ENCODE measurements at regions not wholly inside any gene's neighbourhood (a gene's known extent, or its start where the extent isn't known, plus 50 kb on each side); places are given as distances from the start of the nearest gene placed in this dataset.

DNA sequence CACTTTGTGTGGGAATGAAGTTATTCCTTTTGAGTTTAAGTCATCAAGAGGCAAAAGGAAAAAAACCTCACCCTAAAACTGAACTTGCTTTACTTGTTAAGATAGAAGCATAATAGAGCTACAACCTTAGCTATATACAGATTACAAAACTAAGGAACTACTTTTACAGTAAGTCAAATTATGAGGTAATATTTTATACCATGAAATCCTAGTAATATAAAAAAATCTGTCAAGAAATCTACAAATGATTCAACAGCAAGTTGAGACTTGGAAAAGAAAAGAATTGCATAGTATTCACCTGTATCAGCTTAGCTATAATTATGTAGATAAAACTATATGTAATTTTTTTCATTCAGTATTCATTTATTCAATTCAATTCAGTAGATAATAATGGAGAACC, 335.3 kb downstream of the KLF5 start:
- DNase-seq (ENCODE audit: low read depth): no peak

- no peak for DNase-seq (ENCODE audit: low read depth)
These were observed 331.3 kb downstream of the KLF5 start for GRCh38 chr13:73390100-73390499.

DNA sequence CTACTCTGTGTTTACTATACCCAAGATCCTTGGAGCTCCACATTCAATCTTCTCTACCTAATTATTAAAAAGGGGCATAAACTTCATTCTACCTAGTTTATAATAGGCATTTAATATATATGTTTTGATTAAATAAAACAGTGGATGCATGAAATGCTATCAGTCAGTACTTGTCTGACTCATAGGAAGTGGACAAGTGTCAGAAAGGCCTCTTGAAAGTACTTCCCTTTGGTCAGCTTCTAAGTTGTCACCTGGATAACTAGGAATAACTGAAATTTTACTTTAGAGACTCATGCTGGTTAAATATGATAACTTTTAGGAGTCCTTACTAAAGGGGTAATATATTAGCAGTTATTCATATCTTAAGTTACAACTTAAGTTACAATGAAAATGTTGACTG, 329.8 kb downstream of the KLF5 start:
- DNase-seq (ENCODE audit: low read depth): no peak

GRCh38 chr13:73387318-73387717, 328.5 kb downstream of the KLF5 start:
- no peak for DNase-seq (ENCODE audit: low read depth)

DNA sequence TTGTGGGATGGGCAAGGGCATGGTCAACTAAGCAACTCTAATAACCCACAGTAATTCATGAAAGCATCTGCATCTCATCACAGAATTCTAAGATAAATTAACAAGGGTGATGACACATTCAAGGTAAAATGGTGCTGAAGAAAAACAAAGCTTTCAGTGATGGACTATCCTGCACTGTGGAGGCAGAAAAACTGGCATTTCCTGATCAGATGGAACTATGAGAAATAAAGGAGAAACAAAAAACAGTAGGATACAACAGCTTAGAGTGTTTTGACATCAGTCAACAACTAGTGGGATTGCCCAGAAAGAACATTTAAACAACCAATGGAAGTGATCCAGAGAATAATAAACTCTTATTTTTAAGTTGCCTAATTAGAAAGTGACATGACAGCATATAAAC, 327.0 kb downstream of the KLF5 start:
- no peak for DNase-seq (ENCODE audit: low read depth)

- DNase-seq (ENCODE audit: low read depth): no peak
These were observed 314.1 kb downstream of the KLF5 start for GRCh38 chr13:73372666-73373627.

DNA sequence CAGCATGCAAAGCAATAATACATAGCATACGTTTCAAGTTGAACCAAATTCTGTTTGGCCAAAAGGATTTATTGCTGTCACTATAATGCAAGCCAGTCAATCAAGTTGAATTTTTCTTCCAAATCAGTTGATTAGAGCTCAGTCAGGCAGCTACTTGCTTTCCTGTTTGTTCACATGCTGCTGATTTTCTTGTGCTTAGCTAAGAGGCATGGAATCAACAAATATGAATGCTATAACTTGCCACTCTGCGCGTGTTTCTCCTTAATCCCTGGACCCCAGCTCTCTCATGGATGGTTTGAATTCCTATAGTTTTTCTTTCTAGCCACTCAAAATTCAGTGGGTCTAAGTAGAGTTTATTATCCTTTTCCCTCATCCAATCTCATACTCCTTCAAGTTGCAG, 311.3 kb downstream of the KLF5 start:
- DNase-seq (ENCODE audit: low read depth): no peak

GRCh38 chr13:73369095-73369494, 310.3 kb downstream of the KLF5 start:
- no peak for DNase-seq (ENCODE audit: low read depth)

DNA sequence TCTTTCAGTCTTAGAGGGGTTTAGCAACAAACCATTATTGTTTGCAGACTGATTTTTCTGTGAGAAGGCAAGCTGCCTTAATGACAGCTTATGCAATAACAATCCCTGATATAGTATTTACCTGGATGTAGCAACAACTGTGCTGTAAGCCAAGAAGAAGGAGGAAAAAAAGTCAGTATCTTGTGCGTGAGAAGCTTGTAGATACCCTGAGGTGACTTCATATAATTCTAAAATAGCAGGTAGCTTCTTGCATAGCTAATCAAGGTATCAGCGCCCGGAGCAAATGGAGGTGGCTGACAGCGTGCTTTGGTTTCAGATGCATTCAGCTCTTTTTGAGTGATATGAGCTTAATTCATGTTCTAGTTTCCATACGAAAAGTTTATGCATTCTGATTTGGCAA, 309.8 kb downstream of the KLF5 start:
- no peak for DNase-seq (ENCODE audit: low read depth)

- no peak for DNase-seq (ENCODE audit: low read depth)
These were observed 309.1 kb downstream of the KLF5 start for GRCh38 chr13:73367886-73368285.

GRCh38 chr13:73366241-73366640, 307.4 kb downstream of the KLF5 start:
- no peak for DNase-seq (ENCODE audit: low read depth)

DNA sequence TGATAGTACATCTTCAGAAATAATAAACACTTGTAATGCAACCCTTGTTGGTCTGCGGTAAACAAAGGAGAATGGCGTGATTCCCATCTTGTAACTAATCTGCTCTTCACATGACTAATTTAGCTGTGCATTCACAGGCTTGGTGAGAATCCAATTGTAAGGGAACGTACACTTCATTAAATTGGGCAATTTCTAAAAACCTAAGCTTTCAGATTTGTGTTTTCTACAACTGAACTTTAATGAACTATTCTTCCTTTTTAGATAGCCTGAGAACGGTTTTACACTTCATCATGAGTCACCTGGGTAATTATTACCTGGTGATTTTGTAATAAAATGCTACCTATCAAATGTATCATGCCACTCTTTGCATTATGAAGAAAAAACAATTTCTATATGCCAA, 306.9 kb downstream of the KLF5 start:
- peak; percentile 2 for DNase-seq (ENCODE audit: low read depth)

DNA sequence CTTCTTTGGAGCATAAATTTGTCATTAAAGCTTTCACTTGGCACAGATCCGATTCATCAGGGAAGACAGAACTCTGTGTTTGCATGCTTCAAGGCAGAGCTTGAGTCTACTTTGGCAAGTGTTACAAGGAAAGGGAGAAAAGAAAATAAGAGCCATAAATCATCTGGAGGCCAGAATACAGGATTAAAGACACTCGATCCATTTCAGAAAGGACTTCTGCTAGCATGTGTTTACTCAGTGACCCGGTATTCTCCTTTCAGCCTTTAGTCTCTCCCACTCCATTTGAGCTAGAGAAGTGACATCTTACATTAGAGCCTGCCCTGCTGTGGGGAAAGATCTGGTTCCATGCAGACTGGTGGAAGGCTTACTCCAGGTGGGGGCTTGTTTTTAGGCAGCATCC, 306.4 kb downstream of the KLF5 start:
- DNase-seq (ENCODE audit: low read depth): no peak

DNA sequence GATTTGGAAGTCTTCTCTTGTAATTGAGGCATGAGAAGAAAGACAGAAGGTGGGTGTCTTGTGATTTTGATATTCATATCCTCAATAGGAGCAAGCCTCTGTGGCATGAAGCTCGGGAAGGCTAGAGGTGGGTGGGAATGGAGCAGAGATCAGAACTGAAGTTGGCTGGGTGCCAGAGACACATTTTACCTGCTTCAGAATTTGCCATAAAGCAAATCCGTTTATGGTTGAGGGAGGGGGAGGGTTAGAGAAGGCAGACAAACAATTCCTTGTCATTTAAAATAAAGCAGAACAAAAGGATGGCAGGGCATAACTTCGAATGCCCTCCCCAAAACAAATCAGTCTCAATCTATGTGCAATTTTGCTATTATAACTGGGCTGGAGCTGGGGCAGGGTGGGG, 305.9 kb downstream of the KLF5 start:
- no peak for DNase-seq (ENCODE audit: low read depth)

- DNase-seq (ENCODE audit: low read depth): no peak
These were observed 299.8 kb downstream of the KLF5 start for GRCh38 chr13:73358606-73359095.

GRCh38 chr13:73355134-73355533, 296.3 kb downstream of the KLF5 start:
- no peak for DNase-seq (ENCODE audit: low read depth)

- DNase-seq (ENCODE audit: low read depth): no peak
These were observed 292.9 kb downstream of the KLF5 start for GRCh38 chr13:73351730-73352129.

DNA sequence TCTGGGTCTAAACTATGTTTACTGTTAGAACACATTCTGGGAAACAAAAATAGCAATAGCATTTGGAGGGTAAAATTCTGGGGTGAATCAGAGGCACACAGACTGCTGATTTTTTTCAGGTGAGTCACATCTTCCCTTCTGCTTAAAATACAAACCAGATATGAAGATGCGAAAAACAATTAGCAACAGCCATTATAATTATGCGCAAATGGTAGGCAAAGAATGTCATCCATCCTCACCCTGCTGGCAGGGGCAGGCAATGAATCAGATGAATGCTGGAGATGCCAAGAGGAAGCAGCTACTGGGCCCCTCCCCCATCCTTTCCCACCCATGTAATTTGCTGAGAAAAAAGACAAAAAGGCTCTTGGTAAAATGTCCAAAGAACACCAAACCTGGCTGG, 282.9 kb downstream of the KLF5 start:
- peak; percentile 6 for DNase-seq (ENCODE audit: low read depth)

GRCh38 chr13:73340069-73340468, 281.3 kb downstream of the KLF5 start:
- DNase-seq (ENCODE audit: low read depth): no peak

- DNase-seq (ENCODE audit: low read depth): no peak
These were observed 280.3 kb downstream of the KLF5 start for GRCh38 chr13:73339086-73339485.

DNA sequence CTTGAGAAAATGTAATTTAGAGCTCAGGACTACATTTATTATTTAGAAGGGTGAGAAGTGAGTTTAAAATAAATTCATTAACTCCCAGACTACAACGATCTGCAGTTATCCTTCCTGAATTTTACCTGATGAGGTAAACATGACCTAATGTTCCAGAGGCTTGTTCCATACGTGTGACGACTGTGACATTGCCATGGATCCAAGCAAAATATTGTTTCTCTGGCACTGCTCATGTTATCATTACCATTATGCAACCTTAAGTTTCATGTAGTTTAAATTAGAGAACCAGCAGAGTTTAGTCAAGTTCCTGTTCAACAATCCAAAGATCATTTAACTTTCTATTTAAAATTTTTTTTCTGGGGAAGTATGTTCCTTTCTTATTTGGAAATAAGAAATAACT, 279.6 kb downstream of the KLF5 start:
- DNase-seq (ENCODE audit: low read depth): no peak

GRCh38 chr13:73337532-73337931, 278.7 kb downstream of the KLF5 start:
- no peak for DNase-seq (ENCODE audit: low read depth)

- DNase-seq (ENCODE audit: low read depth): no peak
These were observed 278.0 kb downstream of the KLF5 start for GRCh38 chr13:73336773-73337172.

DNA sequence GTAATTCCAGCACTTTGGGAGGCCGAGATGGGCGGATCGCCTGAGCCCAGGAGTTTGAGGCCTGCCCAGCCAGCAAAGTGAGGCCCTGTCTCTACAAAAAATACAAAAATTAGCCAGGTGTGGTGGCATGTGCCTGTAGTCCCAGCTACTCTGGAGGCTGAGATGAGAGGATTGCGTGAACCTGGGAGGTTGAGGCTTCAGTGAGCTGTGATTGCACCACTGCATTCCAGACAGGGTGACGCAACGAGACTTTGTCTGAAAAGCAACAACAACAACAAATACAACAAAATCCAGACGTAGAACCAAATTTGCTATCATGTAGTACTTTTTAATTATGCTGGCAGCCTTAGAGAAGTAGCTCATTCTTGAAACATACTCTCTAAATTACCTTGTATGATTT, 277.1 kb downstream of the KLF5 start:
- DNase-seq (ENCODE audit: low read depth): no peak
